Gastroesophageal sphincter (tissue), 4 donors: ENCODE measurements at regions not wholly inside any gene's neighbourhood (a gene's known extent, or its start where the extent isn't known, plus 50 kb on each side); places are given as distances from the start of the nearest gene placed in this dataset.

Experiments
- ATAC-seq: fragments of 150-250 bp; one replicate; pipeline ENCODE4 v1.9.1; 2016; ENCODE audit warnings: mild to moderate bottlenecking, moderate library complexity
- H3K27ac ChIP-seq, 4 donors: fragments of 200-600 bp; sonication (generic) in 3 of 4; 1 replicate in 3 of 4; 2 replicates in 1 of 4; pipeline ENCODE4 v1.5.1; 2016 to 2019
- H3K27me3 ChIP-seq: fragments of 200-600 bp; sonication (generic); one replicate; pipeline ENCODE4 v1.5.1; 2019
- H3K36me3 ChIP-seq, 2 donors: fragments of 200-600 bp; sonication (generic); one replicate each; pipeline ENCODE4 v1.5.1; 2019; ENCODE audit warnings: control low read depth in 1 of 2
- H3K4me1 ChIP-seq, 3 donors: fragments of 200-600 bp; sonication (generic); 1 replicate in 2 of 3; 2 replicates in 1 of 3; pipeline ENCODE4 v1.5.1; 2016 to 2019; ENCODE audit warnings: control low read depth in 2 of 3
- H3K4me3 ChIP-seq, 2 donors: fragments of 200-600 bp; sonication (generic); one replicate each; pipeline ENCODE4 v1.5.1; 2019; ENCODE audit warnings: mild to moderate bottlenecking in 1 of 2, moderate library complexity in 1 of 2
- H3K9me3 ChIP-seq, 3 donors: fragments of 200-600 bp; sonication (generic); one replicate each; pipeline ENCODE4 v1.5.1; 2017 to 2019; ENCODE audit warnings: control low read depth in 2 of 3
- CTCF ChIP-seq, 4 experiments: fragments of 200-600 bp in 2 of 4; fragments of 450-650 bp in 2 of 4; sonication (generic) in 1 of 4; IDR thresholded peaks; one replicate each; pipeline ENCODE4 v1.5.1; 2017 to 2019; ENCODE audit warnings: antibody characterized with exemption in 4 of 4, mild to moderate bottlenecking in 2 of 4, moderate library complexity in 2 of 4
- EP300 ChIP-seq: sonication (generic); formaldehyde crosslinking; IDR thresholded peaks from one replicate; pipeline ENCODE4 v1.6.1; 2017; ENCODE audit warnings: antibody characterized with exemption, mild to moderate bottlenecking
- POLR2A ChIP-seq, 2 donors: fragments of 450-650 bp; IDR thresholded peaks; one replicate each; pipeline ENCODE4 v1.6.1; 2017; ENCODE audit warnings: antibody characterized with exemption in 2 of 2, mild to moderate bottlenecking in 2 of 2, moderate library complexity in 1 of 2
- POLR2AphosphoS5 ChIP-seq: sonication (generic); formaldehyde crosslinking; IDR thresholded peaks from one replicate; pipeline ENCODE4 v1.6.1; 2017; ENCODE audit warnings: antibody characterized with exemption
- whole genome bisulfite sequencing, 2 donors: methylation state at CpG; one replicate each; pipeline ENCODE4 v1.1.5; 2018; ENCODE audit warnings: low coverage in 1 of 2; 5-methylcytosine and 5-hydroxymethylcytosine counted together

DNA sequence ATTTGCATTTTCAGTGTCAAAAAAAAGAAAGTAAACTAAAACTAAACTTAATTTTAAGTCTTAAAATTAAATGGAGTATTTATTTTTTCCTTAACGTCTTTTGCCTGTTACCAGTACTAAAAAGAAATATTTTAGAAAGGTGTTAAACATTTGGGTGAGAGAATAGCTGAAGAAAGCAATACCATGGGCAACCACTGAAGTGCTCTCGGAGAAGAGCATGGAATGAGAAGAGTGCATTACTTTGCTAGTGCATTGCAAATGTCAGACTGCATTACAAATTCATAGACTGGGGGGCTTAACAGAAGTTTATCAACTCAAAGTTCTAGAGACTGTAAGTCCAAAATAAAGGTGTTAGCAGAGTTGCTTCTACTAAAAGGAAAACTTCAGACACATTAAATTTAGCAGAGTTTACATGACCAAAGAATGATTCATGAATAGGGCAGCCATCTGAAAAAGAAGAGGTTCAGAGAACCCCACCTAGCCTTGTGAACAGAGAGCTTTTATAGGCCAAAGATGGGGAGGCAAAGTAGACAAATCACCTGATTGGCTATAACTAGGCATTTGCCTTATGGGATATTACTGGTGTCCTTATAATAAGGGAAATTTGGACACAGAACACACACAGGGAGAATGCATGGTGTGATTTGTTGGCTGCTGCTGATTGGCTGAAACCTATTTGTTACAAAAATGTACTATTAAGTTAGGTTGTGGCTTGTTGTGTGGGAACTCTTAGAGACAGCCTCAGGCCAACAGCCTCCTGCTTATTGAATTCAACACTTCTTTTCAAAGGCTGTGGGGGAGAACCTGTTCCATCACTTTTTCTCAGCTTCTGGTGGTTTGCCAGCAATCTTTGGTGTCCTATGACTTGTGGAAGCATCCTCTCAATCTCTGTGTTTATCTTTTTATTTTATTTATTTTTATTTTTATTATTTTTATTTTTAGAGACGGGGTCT, 106.7 kb upstream of the RREB1 start:
- no peak for TF ChIP-seq POLR2A (IDR thresholded peaks at IDR 0.05)
- no peak for TF ChIP-seq EP300
- H3K27me3 ChIP-seq, result no peaks in the 10 kb centered on the region
- WGBS, 2 donors, result 78 to 80% methylated on average over 2 to 3 of the region's 3 CpGs
- no peaks in the 10 kb centered on the region for H3K4me1 ChIP-seq
- ATAC-seq, result no peak
- H3K9me3 ChIP-seq, result no peaks in the 10 kb centered on the region
- H3K27ac ChIP-seq, result no peak overlapping the region
- no peak overlapping the region for H3K4me3 ChIP-seq
- no peaks in the 10 kb centered on the region for H3K36me3 ChIP-seq

DNA sequence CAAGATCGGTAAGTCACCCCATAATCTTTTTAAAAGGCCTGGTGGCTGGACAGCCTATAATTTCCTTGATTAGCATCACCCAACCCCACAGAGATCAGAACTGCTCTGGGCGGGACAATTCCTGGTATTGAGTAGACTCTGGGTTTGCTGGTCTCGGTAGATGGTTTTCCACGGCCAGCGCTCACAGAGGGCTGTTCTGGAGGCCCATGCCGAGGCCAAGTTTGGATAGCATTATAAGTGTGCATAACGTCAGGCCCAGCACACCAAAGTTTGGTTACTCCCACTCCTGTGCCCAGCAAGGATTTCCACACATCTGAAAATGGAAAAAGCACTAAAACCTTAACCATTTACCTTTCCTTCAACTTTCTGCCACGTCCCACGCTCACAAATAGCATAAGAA, 104.7 kb upstream of the RREB1 start:
- 84 to 96% methylated on average over 3 to 4 of the region's 9 CpGs for WGBS, 2 donors
- H3K36me3 ChIP-seq, result no peaks in the 10 kb centered on the region
- H3K4me1 ChIP-seq, result no peaks in the 10 kb centered on the region
- no peak for ATAC-seq
- TF ChIP-seq POLR2A (IDR thresholded peaks at IDR 0.05) (no peak), CTCF (IDR thresholded peaks at IDR 0.05) (no peak), POLR2AphosphoS5 (no peak), EP300 (no peak)
- H3K27me3 ChIP-seq, result no peaks in the 10 kb centered on the region
- H3K27ac ChIP-seq, result no peak overlapping the region
- H3K4me3 ChIP-seq, result no peak overlapping the region
- no peaks in the 10 kb centered on the region for H3K9me3 ChIP-seq

DNA sequence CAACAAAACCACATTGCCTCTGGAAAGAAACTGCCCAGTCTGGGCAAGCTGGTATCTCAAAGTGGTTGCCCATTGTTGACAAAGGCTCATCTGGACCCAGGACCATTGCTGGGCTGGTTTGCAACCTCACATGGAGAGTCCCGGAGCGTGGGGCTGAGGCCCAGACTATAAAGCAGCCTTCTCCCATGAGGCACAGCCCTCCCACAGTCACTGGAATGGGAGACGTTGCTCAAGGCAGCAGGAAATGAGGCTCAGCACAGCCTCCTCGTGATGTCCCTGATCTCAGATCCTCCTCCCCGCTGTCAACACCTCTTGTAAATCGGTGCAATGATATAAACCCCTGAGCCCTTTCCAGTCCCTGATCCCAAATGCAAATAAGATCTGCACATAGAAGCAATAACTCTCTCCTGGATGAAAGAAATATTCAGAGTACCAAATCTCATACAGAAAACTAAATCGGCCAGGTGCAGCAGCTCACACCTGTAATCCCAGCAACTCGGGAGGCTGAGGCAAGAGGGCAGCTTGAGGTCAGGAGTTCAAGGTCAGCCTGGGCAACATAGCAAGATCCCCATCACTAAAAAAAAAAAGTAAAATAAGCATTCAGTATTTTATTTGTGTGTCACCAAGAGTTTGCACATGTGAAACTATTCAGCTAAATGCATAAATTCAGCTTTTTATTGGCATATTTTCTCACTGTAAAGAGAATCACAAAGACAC, 103.0 kb upstream of the RREB1 start:
- Histone ChIP-seq H3K4me3 (no peak overlapping the region), H3K27ac (no peak overlapping the region), H3K9me3 (no peaks in the 10 kb centered on the region), H3K27me3 (no peaks in the 10 kb centered on the region), H3K4me1 (no peaks in the 10 kb centered on the region), H3K36me3 (no peaks in the 10 kb centered on the region)
- 68 to 100% methylated on average over 2 of the region's 8 CpGs for WGBS, 2 donors
- no peak for TF ChIP-seq POLR2A (IDR thresholded peaks at IDR 0.05)
- no peak for TF ChIP-seq POLR2AphosphoS5
- TF ChIP-seq EP300, result no peak
- TF ChIP-seq CTCF (IDR thresholded peaks at IDR 0.05), result no peak
- no peak for ATAC-seq

- ATAC-seq, result no peak
- 72 to 86% methylated on average over 5 of the region's 5 CpGs for WGBS, 2 donors
- no peak for TF ChIP-seq CTCF (IDR thresholded peaks at IDR 0.05)
- TF ChIP-seq POLR2AphosphoS5, result no peak
- no peak for TF ChIP-seq EP300
- TF ChIP-seq POLR2A (IDR thresholded peaks at IDR 0.05), result no peak
Measured at GRCh38 chr6:7006515-7007191, 101.1 kb upstream of the RREB1 start.

GRCh38 chr6:7008451-7008988, 99.2 kb upstream of the RREB1 start:
- WGBS, 2 donors, result 74 to 75% methylated on average over 5 to 6 of the region's 6 CpGs
- TF ChIP-seq EP300 (no peak), POLR2AphosphoS5 (no peak), POLR2A (IDR thresholded peaks at IDR 0.05) (no peak), CTCF (IDR thresholded peaks at IDR 0.05) (no peak)
- H3K27me3 ChIP-seq, result no peaks in the 10 kb centered on the region
- no peak overlapping the region for H3K4me3 ChIP-seq
- H3K9me3 ChIP-seq, result no peaks in the 10 kb centered on the region
- no peak overlapping the region for H3K27ac ChIP-seq
- no peaks in the 10 kb centered on the region for H3K36me3 ChIP-seq
- no peaks in the 10 kb centered on the region for H3K4me1 ChIP-seq
- ATAC-seq, result no peak

More at GRCh38 chr6:7006515-7007191, 101.1 kb upstream of the RREB1 start:
- Histone ChIP-seq H3K27me3 (no peaks in the 10 kb centered on the region), H3K4me3 (no peak overlapping the region), H3K4me1 (no peaks in the 10 kb centered on the region), H3K27ac (no peak overlapping the region), H3K9me3 (no peaks in the 10 kb centered on the region), H3K36me3 (no peaks in the 10 kb centered on the region)
